GM10248 (cell line): ENCODE measurements at regions not wholly inside any gene's neighbourhood (a gene's known extent, or its start where the extent isn't known, plus 50 kb on each side); places are given as distances from the start of the nearest gene placed in this dataset.

Source experiments
- CTCF ChIA-PET: fragments of 300-600 bp; sonication (Branson Sonifier 250); formaldehyde crosslinking; extraction: SDS; loops from one replicate; lab custom pipeline; 2021; ENCODE audit warnings: antibody characterized with exemption; lab: Yijun Ruan, JAX
- POLR2A ChIA-PET: fragments of 350-650 bp; sonication (Branson Sonifier 250); formaldehyde crosslinking; extraction: SDS; loops from one replicate; lab custom pipeline; 2020; ENCODE audit warnings: antibody characterized with exemption; lab: Yijun Ruan, JAX
- DNase-seq: peaks from one replicate; pipeline ENCODE4 v3.0.0; 2012; ENCODE audit errors: extremely low spot score
- TF ChIP-seq, protein P1 (sequence below): IDR thresholded peaks from 2 replicates; pipeline ENCODE4 v1.5.1; 2012; ENCODE audit warnings: mild to moderate bottlenecking, low read depth; ENCODE audit errors: extremely low read depth, missing control alignments, control extremely low read depth

DNA sequence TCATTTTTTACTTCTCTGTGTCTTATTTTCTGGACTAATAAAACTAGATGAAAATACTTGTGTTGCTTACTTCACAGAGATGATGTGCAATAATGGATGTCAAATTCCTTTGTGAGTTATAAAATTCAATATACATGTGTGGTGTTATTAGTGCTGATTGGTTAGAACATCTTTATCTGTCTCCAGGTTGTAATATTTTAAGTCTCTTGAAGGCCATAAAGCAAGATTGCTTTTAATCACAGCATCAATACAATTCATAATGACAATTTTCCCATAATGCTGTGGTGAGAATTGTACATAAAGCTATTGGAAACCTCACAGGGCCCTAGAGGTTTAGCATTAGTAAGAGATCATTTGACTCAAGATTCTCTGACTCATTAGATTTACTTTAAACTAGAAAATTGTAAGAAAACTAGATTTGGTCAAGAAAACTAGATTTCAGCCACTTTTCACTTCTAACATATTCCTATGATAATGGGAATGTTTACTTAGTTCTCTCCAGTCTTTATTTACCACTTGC is 963.7 kb downstream of the REEP3 start:
- POLR2A ChIA-PET = no interaction called here
- CTCF ChIA-PET = no interaction called here
- DNase-seq = no peak
- TF ChIP-seq, protein P1, sequence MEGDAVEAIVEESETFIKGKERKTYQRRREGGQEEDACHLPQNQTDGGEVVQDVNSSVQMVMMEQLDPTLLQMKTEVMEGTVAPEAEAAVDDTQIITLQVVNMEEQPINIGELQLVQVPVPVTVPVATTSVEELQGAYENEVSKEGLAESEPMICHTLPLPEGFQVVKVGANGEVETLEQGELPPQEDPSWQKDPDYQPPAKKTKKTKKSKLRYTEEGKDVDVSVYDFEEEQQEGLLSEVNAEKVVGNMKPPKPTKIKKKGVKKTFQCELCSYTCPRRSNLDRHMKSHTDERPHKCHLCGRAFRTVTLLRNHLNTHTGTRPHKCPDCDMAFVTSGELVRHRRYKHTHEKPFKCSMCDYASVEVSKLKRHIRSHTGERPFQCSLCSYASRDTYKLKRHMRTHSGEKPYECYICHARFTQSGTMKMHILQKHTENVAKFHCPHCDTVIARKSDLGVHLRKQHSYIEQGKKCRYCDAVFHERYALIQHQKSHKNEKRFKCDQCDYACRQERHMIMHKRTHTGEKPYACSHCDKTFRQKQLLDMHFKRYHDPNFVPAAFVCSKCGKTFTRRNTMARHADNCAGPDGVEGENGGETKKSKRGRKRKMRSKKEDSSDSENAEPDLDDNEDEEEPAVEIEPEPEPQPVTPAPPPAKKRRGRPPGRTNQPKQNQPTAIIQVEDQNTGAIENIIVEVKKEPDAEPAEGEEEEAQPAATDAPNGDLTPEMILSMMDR = no peak

DNA sequence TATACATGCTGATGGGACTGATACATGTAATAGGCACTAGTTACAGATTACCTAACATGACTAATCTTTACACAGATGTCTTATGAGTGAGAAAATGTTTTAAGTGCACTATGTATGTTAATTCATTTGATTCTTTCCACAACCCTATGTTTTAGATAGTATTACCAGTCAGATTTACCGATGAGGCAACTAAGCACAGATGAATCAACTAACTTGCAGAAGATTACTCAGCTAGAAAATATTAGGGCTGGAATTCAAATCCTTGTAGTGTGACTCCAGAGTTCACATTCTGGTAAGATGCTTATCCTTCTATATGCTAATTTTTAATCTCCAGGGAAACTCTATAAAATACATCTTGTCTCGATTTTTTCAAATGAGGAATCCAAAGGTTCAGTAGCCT is 964.9 kb downstream of the REEP3 start:
- CTCF ChIA-PET = no interaction called here
- POLR2A ChIA-PET = no interaction called here
- DNase-seq = no peak
- TF ChIP-seq, protein P1 = no peak

DNA sequence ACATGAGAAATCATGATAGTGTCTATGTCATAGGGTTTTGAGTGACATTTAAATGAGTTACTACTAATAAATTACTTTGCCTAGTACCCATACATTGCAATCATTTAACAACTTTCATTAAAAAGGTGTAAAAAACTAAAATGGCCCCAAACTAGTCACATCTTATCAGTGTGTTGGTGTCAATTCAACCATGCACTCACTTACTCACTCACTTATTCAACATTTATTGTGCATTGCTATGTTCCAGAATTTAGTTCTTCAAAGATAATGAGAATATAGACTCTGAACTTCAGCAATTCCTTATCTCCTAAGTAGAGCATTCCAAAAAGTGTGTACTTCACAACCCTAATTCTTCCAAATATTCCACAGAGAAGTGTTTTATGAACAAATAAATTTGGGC is 965.7 kb downstream of the REEP3 start:
- CTCF ChIA-PET = no interaction called here
- DNase-seq = no peak
- POLR2A ChIA-PET = no interaction called here
- TF ChIP-seq, protein P1 = no peak

DNA sequence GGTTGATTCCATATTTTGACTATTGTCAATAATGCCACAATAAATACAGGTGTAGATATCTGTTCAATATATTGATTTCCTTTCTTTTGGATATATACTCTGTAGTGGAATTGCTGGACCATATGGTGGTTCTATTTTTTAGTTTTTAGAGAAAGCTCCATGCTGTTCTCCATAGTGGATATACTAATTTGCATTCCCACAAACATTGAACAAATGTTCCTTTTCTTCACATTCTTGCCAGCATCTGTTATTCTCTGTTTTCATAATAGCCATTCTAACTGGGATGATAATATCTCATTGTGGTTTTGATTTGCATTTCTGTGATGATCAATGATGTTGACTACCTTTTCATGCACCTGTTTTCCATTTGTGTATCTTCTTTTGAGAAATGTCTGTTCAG is 973.7 kb downstream of the REEP3 start:
- ChIA-PET POLR2A (no interaction called here), CTCF (no interaction called here)
- TF ChIP-seq, protein P1 = no peak
- DNase-seq = no peak

DNA sequence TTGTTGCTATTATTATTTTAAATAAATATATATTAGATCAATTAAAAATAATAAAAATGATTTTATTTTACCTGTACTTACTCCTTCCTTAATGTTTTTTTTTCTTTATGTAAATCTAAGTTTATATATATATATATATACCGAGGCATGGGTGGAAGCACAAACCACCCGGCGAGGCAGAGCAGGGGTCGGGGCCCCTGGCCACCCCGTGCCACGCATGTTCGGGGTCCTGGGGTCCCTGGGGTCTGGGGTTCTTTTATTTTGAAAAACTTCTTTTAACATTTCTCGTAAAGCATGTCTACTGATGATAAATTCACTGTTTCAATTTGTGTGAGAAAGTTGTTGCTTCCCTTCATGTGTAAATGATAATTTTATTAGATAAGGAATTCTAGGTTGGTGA is 976.1 kb downstream of the REEP3 start:
- ChIA-PET POLR2A (no interaction called here), CTCF (no interaction called here)
- TF ChIP-seq, protein P1 = no peak
- DNase-seq = no peak

DNA sequence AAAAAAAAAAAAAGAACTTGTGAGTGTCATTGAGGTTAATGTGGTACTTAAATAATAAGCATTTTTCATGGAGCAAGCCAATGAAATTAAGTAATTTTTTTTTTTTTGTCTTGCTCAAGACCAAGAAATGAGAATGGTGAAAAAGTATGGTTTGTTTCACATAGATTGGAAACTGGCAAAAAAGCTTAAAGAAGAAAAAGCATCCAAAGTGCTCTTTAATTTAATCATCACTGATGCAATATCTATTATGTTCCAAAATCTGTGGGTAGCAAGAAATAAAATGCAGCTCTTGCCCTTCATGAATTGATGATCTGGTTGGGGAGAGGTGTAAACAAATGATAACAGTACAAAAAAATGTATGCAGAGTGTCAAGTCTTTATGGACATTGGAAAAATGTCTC is 980.6 kb downstream of the REEP3 start:
- TF ChIP-seq, protein P1 = no peak
- DNase-seq = no peak
- POLR2A ChIA-PET = no interaction called here
- CTCF ChIA-PET = interaction anchor here (1.2 kb wide), 1 partner anchor 460 kb away, joined by 3 read pairs; no protein-coding TSS in a partner anchor
